ENCODE measurements at regions not wholly inside any gene's neighbourhood (a gene's known extent, or its start where the extent isn't known, plus 50 kb on each side); places are given as distances from the start of the nearest gene placed in this dataset.
A peak's percentile ranks its signal among the peaks of the same experiment; 100 is the strongest.
"Not testable (repeated sequence)": the region's sequence is repeated elsewhere in the genome, so short reads cannot be mapped to it uniquely, and the experiment has no call there.

- FAIRE-seq = no peak
- DNase-seq (ENCODE audit: low spot score) = no peak
Measured at GRCh38 chr16:65260746-65261145, 138.9 kb upstream of the CDH11 start.

GRCh38 chr16:65254144-65254543, 132.3 kb upstream of the CDH11 start:
- no peak for FAIRE-seq
- DNase-seq (ENCODE audit: low spot score) = no peak

- DNase-seq (ENCODE audit: low spot score) (no peak), FAIRE-seq (no peak)
Measured at GRCh38 chr16:65249768-65250167, 127.9 kb upstream of the CDH11 start.

- FAIRE-seq = no peak
- no peak for DNase-seq (ENCODE audit: low spot score)
Measured at GRCh38 chr16:65244787-65245186, 122.9 kb upstream of the CDH11 start.

GRCh38 chr16:65235339-65236177, 113.7 kb upstream of the CDH11 start:
- FAIRE-seq = no peak
- no peak for DNase-seq (ENCODE audit: low spot score)

GRCh38 chr16:65234721-65235320, 113.0 kb upstream of the CDH11 start:
- not testable (repeated sequence) for FAIRE-seq; DNase-seq (ENCODE audit: low spot score)

GRCh38 chr16:65229191-65229662, 107.4 kb upstream of the CDH11 start:
- DNase-seq (ENCODE audit: low spot score) (no peak), FAIRE-seq (no peak)

GRCh38 chr16:65227150-65227835, 105.4 kb upstream of the CDH11 start:
- FAIRE-seq = no peak
- no peak for DNase-seq (ENCODE audit: low spot score)

- no peak for DNase-seq (ENCODE audit: low spot score)
- no peak for FAIRE-seq
Measured at GRCh38 chr16:65226077-65226476, 104.2 kb upstream of the CDH11 start.

- DNase-seq (ENCODE audit: low spot score) (no peak), FAIRE-seq (no peak)
Measured at GRCh38 chr16:65225488-65225887, 103.6 kb upstream of the CDH11 start.

GRCh38 chr16:65224994-65225393, 103.1 kb upstream of the CDH11 start:
- no peak for FAIRE-seq
- no peak for DNase-seq (ENCODE audit: low spot score)

DNA sequence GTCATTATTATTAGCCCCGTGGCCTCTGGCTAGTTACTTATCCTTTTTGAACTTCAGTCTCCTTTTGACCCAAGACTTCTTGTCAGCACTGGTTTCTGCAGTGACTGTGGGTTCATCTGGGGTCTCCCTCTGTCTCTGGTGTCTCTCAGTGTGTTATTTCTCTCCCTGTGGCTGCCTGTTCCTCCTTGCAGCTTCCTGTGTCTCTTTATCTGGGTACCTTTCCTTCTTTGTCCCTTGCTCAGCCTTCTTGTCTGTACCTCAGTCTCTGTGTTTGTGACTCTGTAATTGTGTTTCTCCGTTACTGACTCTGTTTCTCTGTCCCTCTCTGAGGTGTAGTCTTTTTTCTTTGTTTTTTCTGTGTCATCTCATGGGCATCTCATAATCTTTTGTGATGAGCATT, 102.6 kb upstream of the CDH11 start:
- DNase-seq (ENCODE audit: low spot score) = no peak
- FAIRE-seq = no peak

DNA sequence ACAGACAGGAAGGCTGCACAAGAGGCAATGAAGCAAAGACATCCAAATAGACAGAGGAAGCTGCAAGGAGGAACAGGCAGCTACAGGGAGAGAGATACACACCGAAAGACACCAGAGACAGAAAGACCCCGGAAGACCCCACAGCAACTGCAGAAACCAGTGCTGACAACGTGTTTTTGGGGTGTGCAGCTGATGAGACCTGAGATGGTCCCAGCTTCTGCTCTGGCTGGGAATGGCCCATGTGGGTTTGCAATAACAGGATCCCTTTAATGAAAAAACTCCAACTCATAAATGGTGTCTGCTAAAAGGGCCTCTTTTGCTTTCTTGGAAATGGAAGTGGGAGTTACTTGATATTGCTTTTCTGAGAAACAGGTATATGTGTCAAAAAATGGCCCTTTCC, 101.5 kb upstream of the CDH11 start:
- DNase-seq (ENCODE audit: low spot score) (no peak), FAIRE-seq (no peak)

- DNase-seq (ENCODE audit: low spot score) (no peak), FAIRE-seq (no peak)
Measured at GRCh38 chr16:65222536-65222935, 100.7 kb upstream of the CDH11 start.

DNA sequence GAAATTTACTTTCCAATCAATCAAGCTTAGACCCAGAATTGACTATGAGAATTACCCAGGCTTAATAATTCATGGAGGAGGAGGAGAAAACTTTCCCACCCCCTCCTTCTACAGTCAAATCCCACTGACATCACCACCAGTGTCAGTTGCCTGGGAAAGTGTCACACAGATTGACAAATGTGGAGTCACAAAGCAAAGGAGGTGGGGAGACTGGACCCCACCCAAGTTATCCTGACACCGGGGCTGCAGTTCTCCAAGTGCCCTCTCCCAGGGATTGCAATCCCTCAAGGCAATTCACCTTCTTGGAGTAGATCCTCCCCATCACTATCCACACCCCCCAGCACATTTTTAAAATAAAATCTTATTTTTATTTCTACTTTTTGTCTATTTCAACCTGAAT, 100.2 kb upstream of the CDH11 start:
- FAIRE-seq (no peak), DNase-seq (ENCODE audit: low spot score) (no peak)

GRCh38 chr16:65219786-65220185, 97.9 kb upstream of the CDH11 start:
- DNase-seq (ENCODE audit: low spot score) = no peak
- no peak for FAIRE-seq

GRCh38 chr16:65218348-65218747, 96.5 kb upstream of the CDH11 start:
- FAIRE-seq (no peak), DNase-seq (ENCODE audit: low spot score) (no peak)

GRCh38 chr16:65213866-65214595, 92.2 kb upstream of the CDH11 start:
- FAIRE-seq = no peak
- no peak for DNase-seq (ENCODE audit: low spot score)

DNA sequence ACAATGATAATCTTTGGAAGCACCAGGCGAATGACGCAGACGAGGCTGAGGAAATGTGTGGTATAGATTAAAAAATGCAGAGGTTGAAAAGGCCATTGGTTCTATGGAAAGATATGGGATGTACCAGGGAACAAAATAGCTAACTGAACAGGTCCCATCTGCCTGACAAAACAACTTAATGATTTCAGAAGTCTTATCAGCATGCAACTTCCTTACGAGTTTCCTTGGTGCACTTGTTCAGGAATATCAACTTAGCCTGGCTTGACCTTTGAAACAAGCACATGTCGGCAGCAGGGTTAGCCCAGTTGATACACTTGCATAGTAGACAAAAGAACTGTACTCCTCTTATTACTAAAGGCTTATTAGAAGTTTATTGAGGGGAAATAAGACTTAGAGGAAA, 90.9 kb upstream of the CDH11 start:
- FAIRE-seq (no peak), DNase-seq (ENCODE audit: low spot score) (no peak)

DNA sequence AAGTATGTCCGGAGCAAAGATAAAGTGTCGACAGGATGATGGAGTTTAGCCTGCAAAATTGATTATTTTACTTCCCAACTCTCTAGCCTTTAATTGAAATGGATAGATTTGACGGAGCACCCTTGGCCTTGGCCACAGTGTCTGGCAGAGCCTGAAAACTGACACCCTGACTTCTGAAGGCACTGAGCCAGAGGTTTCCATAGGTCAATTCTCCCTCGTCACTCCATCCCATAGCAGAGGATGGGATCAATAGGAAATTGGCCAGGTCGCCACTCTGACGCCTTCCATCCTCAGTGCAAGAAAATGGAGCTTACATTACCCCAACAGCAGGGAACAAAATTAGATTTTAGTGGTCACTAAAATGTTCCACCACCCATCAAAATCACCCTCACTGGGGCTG, 90.4 kb upstream of the CDH11 start:
- FAIRE-seq = no peak

GRCh38 chr16:65202461-65202860, 80.6 kb upstream of the CDH11 start:
- DNase-seq (ENCODE audit: low spot score) (peak; percentile 7), FAIRE-seq (no peak)

More for the DNA sequence above, 90.4 kb upstream of the CDH11 start:
- DNase-seq (ENCODE audit: low spot score) = no peak

DNA sequence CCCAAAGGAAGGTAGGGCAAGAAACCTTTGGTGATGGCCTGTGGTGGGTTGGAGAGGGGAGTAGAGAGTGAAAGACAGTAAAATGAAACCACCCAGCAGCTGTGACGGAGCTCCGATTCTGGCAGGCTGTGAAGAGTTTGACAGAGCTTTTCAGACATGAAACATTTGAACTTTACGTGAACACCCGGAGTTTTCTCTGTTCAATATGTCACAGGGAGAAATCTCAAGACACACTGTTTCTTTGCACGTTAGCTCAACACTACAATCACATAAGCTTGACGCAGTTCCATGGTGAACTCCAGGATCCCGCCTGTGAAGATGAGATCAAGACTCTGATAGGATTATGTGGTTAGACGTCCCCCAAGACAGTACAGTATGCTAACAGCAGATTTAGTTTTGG, 79.6 kb upstream of the CDH11 start:
- FAIRE-seq = no peak
- no peak for DNase-seq (ENCODE audit: low spot score)

All from urothelium cell line (cell line).